ENCODE measurements at regions not wholly inside any gene's neighbourhood (a gene's known extent, or its start where the extent isn't known, plus 50 kb on each side); places are given as distances from the start of the nearest gene placed in this dataset.
A peak's percentile ranks its signal among the peaks of the same experiment; 100 is the strongest.

- in situ Hi-C loops (cut with MboI) = no loop called here
- no peak overlapping the region for H3K4me3 ChIP-seq
- no TSS peak for BruUV-seq (replicated peaks)
- CTCF ChIA-PET (ENCODE audit: low intra/inter-chr PET ratio) = interaction anchor here (0.7 to 1.5 kb wide), 3 partner anchors 85 to 152 kb away, joined by 3 to 8 read pairs (median 7); no protein-coding TSS in a partner anchor
- no peaks in the 10 kb centered on the region for H3K79me2 ChIP-seq (ENCODE audit: control insufficient read depth, insufficient read depth, low read length)
- intact Hi-C loops (cut with micrococcal nuclease) = loop anchor here (1.0 kb wide), 1 partner anchor 152 kb away; no protein-coding TSS in a partner anchor
- 4% methylated on average over 6 of the region's 6 CpGs for WGBS (ENCODE audit: insufficient coverage, low coverage, missing lambda C conversion rate)
- no peak overlapping the region for H2AFZ ChIP-seq (ENCODE audit: low read depth, low read length)
- no peaks in the 10 kb centered on the region for H4K20me1 ChIP-seq (replicated peaks; ENCODE audit: control insufficient read depth, insufficient read depth, low read length)
- no peaks in the 10 kb centered on the region for H3K9me3 ChIP-seq (replicated peaks; ENCODE audit: control insufficient read depth, insufficient read depth, low read depth, low read length)
- DNase-seq (ENCODE audit: extremely low read depth in 1 of 4, low spot score in 3 of 4) = peak in 2 of 4 experiments; percentile 5
- H3K4me1 ChIP-seq (replicated peaks in 1 of 2; ENCODE audit: control insufficient read depth in 2 of 2, insufficient read depth in 2 of 2, low read length in 2 of 2) = no peaks in the 10 kb centered on the region
- H3K4me2 ChIP-seq (ENCODE audit: insufficient read depth, low read length) = no peak overlapping the region
- TF ChIP-seq CTCF (IDR thresholded peaks at IDR 0.05 in 2 of 3, conservative IDR thresholded peaks at IDR 0.05 in 1 of 3; ENCODE audit: insufficient read depth in 2 of 3, low read depth in 1 of 3, low read length in 3 of 3) (peak; percentile 19 to 34 (median 22); a peak in 3 of 6 replicates), PURB (CRISPR knock-in tag; IDR thresholded peaks at IDR 0.05; ENCODE audit: low read depth) (no peak), ZNF217 (CRISPR knock-in tag; IDR thresholded peaks at IDR 0.05) (no peak), TAF15 (IDR thresholded peaks at IDR 0.05; ENCODE audit: low read depth, low read length) (no peak), RAD21 (CRISPR knock-in tag; conservative IDR thresholded peaks at IDR 0.05 in 1 of 2, IDR thresholded peaks at IDR 0.05 in 1 of 2) (peak; percentile 42 to 56), ZNF253 (CRISPR knock-in tag; conservative IDR thresholded peaks at IDR 0.05) (no peak), CREBBP (IDR thresholded peaks at IDR 0.05; ENCODE audit: low read depth, low read length) (no peak), DDX20 (tag; IDR thresholded peaks at IDR 0.05; ENCODE audit: low read depth) (no peak), BRF1 (IDR thresholded peaks at IDR 0.05; ENCODE audit: borderline replicate concordance, extremely low read depth, insufficient read length) (no peak), TCF15 (CRISPR knock-in tag; IDR thresholded peaks at IDR 0.05) (no peak), NFYB (IDR thresholded peaks at IDR 0.05; ENCODE audit: extremely low read depth, insufficient read length) (no peak), NFE2 (IDR thresholded peaks at IDR 0.05; ENCODE audit: low read depth) (no peak)
- H3K36me3 ChIP-seq (ENCODE audit: control insufficient read depth, insufficient read depth, low read length) = no peaks in the 10 kb centered on the region
- no peak for ATAC-seq
- no peaks in the 10 kb centered on the region; a peak in 1 of 5 replicates for H3K27me3 ChIP-seq (ENCODE audit: control insufficient read depth in 2 of 2, insufficient read depth in 2 of 2, low read length in 2 of 2)
- H3K9ac ChIP-seq (ENCODE audit: insufficient read depth in 1 of 2, low read depth in 2 of 2, low read length in 2 of 2) = no peak overlapping the region
- H3K27ac ChIP-seq (ENCODE audit: extremely low read depth, low read depth, low read length) = no peak overlapping the region
- FAIRE-seq = no peak
- POLR2A ChIA-PET = interaction anchor here (0.7 kb wide), 1 partner anchor 44 kb away, joined by 3 read pairs; no protein-coding TSS in a partner anchor
- H3K9me1 ChIP-seq (ENCODE audit: control insufficient read depth, insufficient read depth, low read length) = no peaks in the 10 kb centered on the region
Measured at GRCh38 chr3:113136071-113136470, 75.3 kb upstream of the BOC start.

Data from K562 (cell line).